ENCODE measurements at regions not wholly inside any gene's neighbourhood (a gene's known extent, or its start where the extent isn't known, plus 50 kb on each side); places are given as distances from the start of the nearest gene placed in this dataset.

GRCh38 chr12:75592638-75593335 is 81.4 kb upstream of the KRR1 start:
- H3K9me3 ChIP-seq: peaks cover 0 to 8% (median 0%) of the 10 kb centered on the region in 12 donors
- WGBS, 4 donors: 91 to 95% (median 93%) methylated on average over 3 of the region's 3 CpGs
- H3K4me3 ChIP-seq: no peak overlapping the region
- intact Hi-C loops (cut with DNase I): no loop called here
- no peak for TF ChIP-seq POLR2A (IDR thresholded peaks at IDR 0.05)
- TF ChIP-seq, protein P1, sequence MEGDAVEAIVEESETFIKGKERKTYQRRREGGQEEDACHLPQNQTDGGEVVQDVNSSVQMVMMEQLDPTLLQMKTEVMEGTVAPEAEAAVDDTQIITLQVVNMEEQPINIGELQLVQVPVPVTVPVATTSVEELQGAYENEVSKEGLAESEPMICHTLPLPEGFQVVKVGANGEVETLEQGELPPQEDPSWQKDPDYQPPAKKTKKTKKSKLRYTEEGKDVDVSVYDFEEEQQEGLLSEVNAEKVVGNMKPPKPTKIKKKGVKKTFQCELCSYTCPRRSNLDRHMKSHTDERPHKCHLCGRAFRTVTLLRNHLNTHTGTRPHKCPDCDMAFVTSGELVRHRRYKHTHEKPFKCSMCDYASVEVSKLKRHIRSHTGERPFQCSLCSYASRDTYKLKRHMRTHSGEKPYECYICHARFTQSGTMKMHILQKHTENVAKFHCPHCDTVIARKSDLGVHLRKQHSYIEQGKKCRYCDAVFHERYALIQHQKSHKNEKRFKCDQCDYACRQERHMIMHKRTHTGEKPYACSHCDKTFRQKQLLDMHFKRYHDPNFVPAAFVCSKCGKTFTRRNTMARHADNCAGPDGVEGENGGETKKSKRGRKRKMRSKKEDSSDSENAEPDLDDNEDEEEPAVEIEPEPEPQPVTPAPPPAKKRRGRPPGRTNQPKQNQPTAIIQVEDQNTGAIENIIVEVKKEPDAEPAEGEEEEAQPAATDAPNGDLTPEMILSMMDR (IDR thresholded peaks at IDR 0.05): no peak
- ATAC-seq (no peak), DNase-seq (no peak)
- H3K36me3 ChIP-seq: no peaks in the 10 kb centered on the region
- no peak overlapping the region for H3K27ac ChIP-seq
- H3K27me3 ChIP-seq: no peaks in the 10 kb centered on the region
- no peaks in the 10 kb centered on the region for H3K4me1 ChIP-seq

GRCh38 chr12:75592086-75592485 is 80.7 kb upstream of the KRR1 start:
- H3K4me3 ChIP-seq: no peak overlapping the region
- H3K27ac ChIP-seq: no peak overlapping the region
- WGBS, 4 donors: 95 to 98% (median 96%) methylated on average over 5 of the region's 5 CpGs
- H3K9me3 ChIP-seq: peaks cover 0 to 8% (median 0%) of the 10 kb centered on the region in 12 donors
- DNase-seq (no peak), ATAC-seq (no peak)
- H3K36me3 ChIP-seq: no peaks in the 10 kb centered on the region
- intact Hi-C loops (cut with DNase I): no loop called here
- no peaks in the 10 kb centered on the region for H3K27me3 ChIP-seq
- TF ChIP-seq, protein P1 (IDR thresholded peaks at IDR 0.05): no peak
- no peak for TF ChIP-seq POLR2A (IDR thresholded peaks at IDR 0.05)
- H3K4me1 ChIP-seq: no peaks in the 10 kb centered on the region

DNA sequence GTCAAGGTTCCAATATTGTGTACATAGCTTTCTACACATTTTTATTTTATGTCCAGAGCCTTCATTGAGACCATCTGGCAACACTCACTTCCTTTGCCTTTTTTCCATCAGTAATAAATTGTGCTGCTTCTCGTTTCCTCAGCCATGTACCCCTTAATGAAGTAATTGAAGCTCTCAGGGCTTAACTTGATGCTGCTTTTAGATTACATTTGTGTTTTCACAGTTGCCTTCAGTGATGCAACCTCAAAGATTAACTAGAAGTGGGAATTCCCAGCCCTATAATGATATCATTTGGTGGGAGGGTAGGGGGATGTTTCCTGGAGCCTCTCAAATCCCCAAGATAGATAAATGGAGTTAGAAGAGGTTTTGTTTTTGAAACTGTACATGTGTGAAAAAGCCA is 80.2 kb upstream of the KRR1 start:
- DNase-seq (no peak), ATAC-seq (no peak)
- 42 to 57% (median 49%) methylated on average over 1 of the region's 1 CpG for WGBS, 4 donors
- intact Hi-C loops (cut with DNase I): no loop called here
- Histone ChIP-seq H3K9me3 (peaks cover 0 to 8% (median 0%) of the 10 kb centered on the region in 12 donors), H3K4me3 (no peak overlapping the region), H3K27me3 (no peaks in the 10 kb centered on the region), H3K4me1 (no peaks in the 10 kb centered on the region), H3K27ac (no peak overlapping the region), H3K36me3 (no peaks in the 10 kb centered on the region)
- TF ChIP-seq POLR2A (IDR thresholded peaks at IDR 0.05): no peak
- TF ChIP-seq, protein P1 (IDR thresholded peaks at IDR 0.05): no peak

DNA sequence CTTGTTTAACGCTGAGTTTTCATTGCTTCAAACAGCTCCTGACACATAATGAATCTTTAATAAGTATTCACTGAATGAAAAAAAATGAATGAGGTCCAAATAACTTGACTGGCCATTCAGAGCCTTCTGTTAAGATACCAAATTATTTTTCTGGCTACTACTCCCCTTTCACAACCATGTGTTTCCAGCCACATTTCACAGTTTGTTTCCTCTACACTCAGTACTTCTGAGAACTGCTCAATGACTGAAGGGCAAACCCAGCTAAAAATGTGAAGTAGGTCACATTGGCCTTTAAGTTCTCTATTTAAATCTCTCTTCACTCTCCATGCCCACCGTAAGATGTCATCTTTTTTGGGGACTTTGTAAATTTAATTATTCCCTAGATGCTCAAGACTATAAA is 78.4 kb upstream of the KRR1 start:
- no peaks in the 10 kb centered on the region for H3K27me3 ChIP-seq
- ATAC-seq: no peak
- 50 to 89% (median 75%) methylated on average over 2 of the region's 2 CpGs for WGBS, 4 donors
- H3K9me3 ChIP-seq: peaks cover 0 to 1% (median 0%) of the 10 kb centered on the region in 12 donors
- H3K4me3 ChIP-seq: no peak overlapping the region
- H3K4me1 ChIP-seq: no peaks in the 10 kb centered on the region
- TF ChIP-seq, protein P1 (IDR thresholded peaks at IDR 0.05): no peak
- TF ChIP-seq POLR2A (IDR thresholded peaks at IDR 0.05): no peak
- intact Hi-C loops (cut with DNase I): no loop called here
- no peak for DNase-seq
- no peak overlapping the region for H3K27ac ChIP-seq
- no peaks in the 10 kb centered on the region for H3K36me3 ChIP-seq

Data from heart left ventricle (tissue), 16 donors.